DMS114 treated with DMSO at 0.1 percent for 48 hours (cell line): ENCODE measurements at regions not wholly inside any gene's neighbourhood (a gene's known extent, or its start where the extent isn't known, plus 50 kb on each side); places are given as distances from the start of the nearest gene placed in this dataset.

Source experiments
- DNase-seq: peaks from one replicate; lab custom pipeline; 2025; ENCODE audit not compliant: unreplicated experiment; lab: John Stamatoyannopoulos, UW

DNA sequence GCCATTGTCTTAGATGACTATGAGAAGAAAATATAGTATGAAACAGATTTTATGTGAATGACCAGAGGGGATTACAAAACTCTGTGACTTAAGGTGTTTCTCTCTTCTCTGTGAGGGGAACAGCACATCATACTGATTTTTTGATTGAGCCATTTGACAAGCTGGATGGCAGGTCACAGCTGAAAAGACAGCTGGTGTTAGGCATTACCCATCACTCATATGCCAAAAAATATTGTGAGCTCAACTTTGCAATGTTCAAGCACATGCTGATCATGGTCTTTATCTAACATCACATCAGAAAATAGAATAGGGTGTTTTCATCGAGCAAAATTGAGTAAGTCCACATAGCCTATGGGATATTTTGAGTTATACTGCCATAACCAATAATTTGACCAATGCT lies 86.7 kb upstream of the TECRL start:
- no peak for DNase-seq

DNA sequence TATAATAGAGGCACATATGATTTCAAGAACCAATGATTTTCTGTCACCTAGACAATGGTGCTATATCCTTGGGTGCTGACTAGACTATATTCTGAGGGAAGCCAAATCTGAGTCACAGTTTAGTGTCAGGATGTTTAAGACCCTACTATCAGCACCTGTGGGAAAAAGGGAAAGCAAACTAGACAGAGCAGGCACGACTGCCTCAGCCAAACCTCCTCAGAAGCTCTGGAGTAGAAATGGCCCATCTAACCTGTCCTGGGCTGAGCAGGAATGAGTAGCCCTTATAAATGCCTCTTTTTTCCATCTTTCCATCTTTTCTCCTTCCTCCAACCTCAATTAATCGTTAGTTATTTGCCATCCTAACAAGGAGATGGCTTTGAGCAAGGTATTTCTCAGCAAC lies 80.4 kb upstream of the TECRL start:
- no peak for DNase-seq

GRCh38 chr4:64479338-64479737 lies 70.1 kb upstream of the TECRL start:
- DNase-seq, result no peak

- DNase-seq, result no peak
These were observed 67.9 kb upstream of the TECRL start for GRCh38 chr4:64477127-64477526.

DNA sequence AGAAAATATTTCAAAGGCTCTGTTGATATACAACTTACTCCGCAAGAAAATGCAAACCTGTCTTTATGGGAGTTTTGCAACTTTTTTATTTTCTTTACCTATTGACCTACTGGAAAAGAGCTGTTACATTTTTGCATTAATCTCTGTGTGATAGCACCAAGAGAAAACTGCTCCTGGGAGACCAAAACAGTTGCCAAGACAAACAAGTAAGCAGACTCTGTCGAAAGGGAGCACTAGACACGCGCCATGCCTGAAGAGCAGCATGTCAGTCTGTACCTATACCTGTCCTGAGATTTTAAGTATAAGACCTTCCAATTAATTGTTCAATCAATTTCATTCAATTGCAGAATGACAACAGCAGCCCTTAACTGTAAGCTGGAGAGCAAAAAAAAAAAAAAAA lies 56.0 kb upstream of the TECRL start:
- DNase-seq, result no peak

DNA sequence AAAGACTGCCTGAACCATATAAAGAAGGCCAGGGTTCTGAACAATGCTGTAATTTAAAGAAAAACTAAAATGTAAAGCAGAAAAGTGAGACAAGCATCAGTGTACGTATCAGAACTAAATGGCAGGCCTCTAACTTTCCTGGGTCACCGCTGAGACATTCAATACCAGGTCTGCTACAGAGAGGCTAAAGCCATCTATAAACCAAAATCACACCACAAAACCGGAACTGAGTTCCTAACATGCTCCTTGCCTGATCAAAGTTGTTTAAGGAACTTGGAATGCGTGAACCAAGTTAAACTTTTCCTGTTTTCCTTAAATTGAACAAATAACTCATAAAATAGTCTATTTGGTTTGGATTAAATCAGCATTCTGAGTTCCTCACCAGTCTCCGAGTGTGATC lies 55.3 kb upstream of the TECRL start:
- DNase-seq, result no peak
